Hypothalamus (tissue), 51 donors: ENCODE measurements at regions not wholly inside any gene's neighbourhood (a gene's known extent, or its start where the extent isn't known, plus 50 kb on each side); places are given as distances from the start of the nearest gene placed in this dataset.
"Not testable (repeated sequence)": the region's sequence is repeated elsewhere in the genome, so short reads cannot be mapped to it uniquely, and the experiment has no call there.

Experiments used
- DNase-seq, 51 donors: peaks; one replicate each; lab custom pipeline; 2025; lab: John Stamatoyannopoulos, UW

DNA sequence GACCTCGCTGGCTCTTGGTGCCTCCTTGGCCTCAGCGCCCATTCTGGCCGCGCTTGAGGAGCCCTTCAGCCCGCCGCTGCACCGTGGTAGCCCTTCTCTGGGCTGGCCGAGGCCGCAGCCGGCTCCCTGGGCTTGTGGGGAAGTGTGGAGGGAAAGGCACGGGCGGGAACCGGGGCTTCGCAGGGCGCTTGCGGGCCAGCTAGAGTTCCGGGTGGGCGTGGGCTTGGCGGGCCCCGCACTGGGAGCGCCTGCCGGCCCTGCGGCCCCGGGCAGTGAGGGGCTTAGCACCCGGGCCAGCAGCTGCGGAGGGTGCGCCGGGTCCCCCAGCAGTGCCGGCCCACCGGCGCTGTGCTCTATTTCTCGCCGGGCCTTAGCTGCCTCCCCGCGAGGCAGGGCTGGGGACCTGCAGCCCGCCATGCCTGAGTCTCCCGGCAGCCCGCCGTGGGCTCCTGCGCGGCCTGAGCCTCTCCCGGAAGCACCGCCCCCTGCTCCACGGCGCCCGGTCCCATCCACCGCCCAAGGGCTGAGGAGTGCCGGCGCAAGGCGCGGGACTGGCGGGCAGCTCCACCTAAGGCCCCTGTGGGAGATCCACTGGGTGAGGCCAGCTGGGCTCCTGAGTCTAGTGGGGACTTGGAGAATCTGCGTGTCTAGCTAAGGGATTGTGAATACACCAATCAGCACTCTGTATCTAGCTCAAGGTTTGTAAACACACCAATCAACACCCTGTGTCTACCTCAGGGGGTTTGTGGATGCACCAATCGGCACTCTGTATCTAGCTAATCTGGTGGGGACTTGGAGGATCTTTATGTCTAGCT is 141.1 kb downstream of the SLCO4C1 start:
- not testable (repeated sequence) for DNase-seq

DNA sequence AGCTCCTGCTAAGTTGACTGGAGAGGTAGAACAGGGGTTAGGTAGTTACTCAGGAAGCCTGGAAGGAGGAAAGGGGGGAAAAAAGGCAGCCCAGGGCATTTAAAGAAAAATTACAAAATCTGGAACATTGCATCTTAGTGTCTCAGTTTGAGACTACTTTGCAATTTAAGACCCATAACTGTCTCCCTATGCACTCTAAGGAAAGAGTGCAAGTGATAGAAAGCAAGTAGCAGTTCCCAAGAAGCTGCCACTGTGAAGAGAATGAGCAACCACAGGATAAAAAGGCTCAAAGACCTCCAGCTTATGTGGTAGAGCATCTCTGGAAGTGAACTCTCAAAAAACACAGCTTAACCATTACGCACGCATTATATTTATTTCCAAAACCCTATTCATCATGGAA is 141.8 kb downstream of the SLCO4C1 start:
- no peak for DNase-seq

DNA sequence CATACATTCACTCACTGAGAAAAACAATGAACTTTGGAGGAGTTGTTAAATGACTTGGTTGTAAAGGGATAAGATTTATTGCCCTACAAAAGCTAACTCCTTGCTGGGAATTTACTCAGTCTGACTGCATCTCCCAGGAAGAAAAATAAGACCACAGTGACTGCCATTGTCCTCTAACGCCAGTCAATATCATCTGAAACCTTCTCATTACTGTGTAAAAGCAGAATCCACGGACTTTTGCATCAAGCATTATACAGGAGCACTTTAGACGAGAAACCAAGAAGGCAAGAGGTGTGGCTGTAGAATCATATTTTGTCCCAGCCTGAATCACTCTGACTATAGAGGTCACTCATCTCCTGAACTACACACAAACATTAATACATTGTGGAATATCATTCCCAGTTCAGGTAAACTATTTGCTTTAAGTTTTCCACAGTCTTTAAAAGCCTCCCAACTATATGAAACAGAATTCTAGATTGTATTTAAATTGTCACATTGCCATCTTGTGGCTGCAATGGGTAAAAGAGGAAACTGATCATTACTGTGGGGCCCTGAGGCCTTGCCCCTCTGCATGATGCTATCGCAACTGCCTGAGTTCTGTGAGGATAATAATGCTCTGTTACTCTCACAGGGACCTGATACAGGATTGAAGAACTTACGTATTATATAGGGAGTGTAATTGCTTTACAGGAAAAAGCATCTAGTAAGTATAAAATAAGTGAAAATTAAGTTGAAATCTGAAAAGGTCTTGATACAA is 142.9 kb downstream of the SLCO4C1 start:
- no peak for DNase-seq

DNA sequence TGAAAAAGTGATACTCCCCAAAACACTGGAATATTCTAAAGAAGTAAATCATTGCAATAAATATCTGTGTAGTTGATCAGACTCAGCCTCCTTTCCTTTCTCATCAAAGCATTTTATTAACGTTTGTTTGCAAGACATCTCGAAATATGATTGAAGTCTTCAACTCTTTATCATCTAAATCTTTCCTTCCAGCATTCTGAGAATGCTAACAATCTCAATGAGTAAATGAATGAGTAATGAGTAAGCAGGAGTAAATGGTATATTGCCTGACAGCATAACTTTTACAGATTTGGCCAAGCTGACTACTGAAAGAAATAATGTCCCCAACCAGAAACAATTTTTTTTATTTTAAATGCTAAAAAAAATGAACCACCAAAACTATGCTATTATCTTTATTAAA is 157.1 kb downstream of the SLCO4C1 start:
- DNase-seq, result no peak

DNA sequence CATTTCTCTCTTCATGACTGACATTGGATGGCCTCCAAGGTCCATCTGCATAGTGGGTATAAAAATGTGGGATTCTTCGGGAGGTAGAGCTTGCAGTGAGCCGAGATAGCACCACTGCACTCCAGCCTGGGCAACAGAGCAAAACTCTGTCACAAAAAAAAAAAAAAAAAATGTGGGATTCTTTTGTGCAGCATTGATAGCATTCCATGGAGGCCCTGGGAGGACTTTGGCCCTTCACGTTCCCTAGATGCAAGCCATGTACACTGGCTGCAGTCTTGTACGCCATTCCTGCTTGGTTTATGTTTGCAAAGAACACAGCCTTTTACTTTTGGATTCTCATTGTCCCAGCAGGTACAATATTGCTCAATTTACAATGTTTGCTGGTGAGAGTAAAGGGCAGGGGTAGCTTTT is 157.8 kb downstream of the SLCO4C1 start:
- no peak for DNase-seq

DNA sequence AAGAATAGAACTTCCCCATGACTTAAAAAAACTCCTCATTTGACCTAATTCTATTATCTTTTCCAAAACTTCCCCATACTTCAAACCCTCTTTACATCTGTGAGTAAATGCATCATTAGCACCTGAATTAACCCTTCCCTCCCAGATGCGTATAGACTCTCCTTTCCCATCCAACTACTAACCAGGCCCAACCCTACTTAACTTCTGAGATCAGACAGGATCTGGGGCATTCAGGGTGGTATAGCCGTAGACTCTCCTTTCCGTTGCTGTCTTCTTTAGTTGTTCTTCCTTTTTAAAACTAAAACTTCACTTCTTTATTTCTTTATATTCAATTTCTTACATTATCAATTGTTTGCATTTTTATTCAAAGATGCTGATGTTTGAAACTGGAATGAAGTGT is 165.2 kb downstream of the SLCO4C1 start:
- DNase-seq, result no peak

DNA sequence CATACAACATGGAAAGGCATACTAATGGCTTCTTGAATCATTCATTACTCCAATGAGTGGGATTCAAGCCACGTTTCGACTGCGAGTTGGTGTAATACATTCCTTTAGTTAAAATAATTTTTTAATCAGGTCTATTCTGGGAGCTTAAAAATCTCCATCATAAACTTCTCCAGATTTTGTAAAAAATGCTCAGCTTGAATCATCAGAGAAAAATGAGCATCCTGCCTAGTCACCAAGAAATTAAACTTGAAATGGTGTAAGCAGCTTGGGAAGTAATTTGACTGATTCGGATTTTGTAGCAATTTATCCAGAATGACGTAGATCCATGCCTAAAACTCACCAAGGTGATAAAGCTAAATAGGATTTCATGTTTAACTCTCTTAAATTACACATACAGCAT is 165.7 kb downstream of the SLCO4C1 start:
- no peak for DNase-seq

DNA sequence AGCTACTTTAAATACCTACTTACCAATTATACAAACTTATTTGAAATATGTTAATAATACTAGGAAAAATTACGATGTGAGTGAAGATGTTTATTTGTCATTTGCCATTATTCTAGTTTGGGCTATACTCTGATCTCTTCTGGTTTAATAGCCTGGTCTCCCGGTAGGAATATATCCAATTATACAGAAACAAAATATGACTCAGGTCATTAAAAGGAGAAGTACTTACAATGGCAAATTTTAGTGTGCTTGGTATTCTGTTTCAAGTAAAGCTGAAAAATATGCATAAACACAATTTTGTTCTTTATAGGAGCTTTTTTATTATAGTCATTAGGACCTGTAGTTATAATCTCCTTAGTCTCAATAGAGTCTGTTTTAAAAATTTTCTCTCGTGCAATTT is 176.8 kb downstream of the SLCO4C1 start:
- no peak for DNase-seq

DNA sequence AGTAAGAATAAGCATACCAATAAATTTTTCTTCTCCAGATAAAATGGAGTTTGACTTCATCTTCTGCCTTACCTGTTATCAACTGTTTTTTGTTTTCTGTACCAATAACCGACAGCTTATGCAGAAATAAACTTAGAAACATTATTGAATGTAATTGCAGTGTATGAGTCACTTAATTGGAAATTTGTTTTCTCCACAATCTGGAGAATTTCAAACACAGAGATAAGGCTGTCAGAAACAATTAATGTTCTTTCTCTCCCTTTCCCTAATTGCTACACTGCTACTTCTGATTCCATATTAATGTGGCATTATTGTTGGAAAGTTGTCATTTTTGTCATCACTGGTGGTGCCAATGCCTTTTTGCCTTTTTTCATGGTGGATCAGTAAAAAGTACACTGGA is 180.3 kb downstream of the SLCO4C1 start:
- DNase-seq, result no peak

DNA sequence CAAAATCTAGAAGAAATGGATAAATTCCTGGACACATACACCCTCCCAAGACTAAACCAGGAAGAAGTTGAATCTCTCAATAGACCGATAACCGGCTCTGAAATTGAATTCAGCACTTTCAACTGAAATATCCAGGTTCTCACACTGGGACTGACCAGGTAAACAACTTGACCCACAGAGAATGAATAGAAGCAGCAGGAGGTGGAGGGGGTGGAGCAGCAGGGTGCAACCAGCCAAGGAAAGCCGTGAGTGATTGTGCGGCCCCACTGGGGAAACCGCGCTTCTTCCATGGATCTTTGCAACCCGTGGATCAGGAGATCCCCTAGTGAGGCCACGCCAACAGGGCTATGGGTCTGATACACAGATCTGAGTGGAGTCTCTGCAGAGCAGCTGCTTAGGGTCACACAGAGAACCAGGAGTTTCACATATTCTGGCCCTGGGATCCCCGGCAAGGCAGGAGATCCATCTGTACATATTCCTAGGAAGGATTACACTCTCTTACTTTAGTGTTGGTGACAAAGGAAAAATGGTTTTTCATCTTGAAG is 181.5 kb downstream of the SLCO4C1 start:
- DNase-seq, result no peak

DNA sequence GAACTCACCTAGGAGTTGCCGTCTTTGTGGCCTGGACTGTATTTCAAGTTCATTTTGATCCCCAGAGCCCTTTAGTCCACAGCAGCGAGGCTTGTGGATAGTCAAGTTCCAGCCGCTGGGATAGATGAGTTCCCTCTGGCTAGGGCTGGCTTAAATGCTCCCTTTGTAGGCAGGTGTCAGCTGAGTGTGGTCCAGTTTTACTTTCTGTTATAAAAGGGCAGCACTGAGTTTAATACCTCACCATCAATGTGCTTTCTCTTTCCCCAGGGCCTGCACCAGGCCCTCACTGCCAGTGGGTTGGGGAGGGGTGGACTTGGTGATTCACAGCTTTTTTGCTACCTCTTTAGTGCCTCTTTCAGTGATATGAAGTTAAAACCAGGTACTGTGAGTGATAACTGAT is 188.2 kb downstream of the SLCO4C1 start:
- DNase-seq, result no peak

DNA sequence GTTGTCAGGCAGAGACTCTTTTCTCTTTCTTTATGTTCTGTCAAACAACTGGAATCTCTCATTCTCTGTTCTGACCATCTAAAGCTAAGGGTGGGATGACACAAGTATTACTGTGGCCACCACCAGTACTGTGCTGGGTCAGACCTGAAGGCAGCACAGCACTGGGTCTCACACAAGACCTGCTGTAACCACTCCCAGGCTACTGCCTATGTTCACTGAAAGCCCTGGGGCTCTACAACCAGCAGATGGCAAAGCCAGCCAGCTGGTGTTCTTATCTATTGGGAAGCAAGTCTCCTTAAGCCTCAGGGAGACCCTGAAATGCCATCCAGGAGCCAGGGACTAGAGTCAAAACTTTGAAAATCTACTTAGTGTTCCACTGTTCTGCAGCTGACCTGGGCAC is 189.5 kb downstream of the SLCO4C1 start:
- no peak for DNase-seq

DNA sequence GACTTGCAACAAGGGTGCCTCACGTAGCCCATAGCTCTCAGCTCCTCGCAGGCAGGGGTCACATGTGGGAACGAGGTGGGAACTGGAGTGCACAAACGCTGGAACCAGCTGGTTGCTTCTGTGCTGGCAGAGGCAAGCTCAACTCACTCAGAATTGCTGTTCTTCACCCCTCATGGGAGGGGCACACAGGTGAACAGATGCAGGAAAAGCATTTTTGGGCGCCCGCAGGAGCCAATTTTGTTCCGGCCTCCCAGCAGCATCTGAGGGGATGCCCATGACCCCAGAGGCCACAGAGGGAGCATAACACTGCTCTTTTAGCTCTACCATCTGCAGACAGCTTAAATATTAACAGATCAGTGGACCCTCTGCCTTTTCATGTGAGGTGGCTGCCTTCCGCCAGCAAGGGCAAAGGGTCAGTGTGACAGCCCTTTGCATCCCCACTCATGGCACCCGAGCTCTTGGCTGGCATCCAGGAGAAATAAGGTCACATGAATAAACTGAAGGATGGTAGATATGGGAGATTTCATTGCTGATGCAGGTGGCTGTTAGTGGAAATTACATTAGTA is 196.2 kb downstream of the SLCO4C1 start:
- no peak for DNase-seq

DNA sequence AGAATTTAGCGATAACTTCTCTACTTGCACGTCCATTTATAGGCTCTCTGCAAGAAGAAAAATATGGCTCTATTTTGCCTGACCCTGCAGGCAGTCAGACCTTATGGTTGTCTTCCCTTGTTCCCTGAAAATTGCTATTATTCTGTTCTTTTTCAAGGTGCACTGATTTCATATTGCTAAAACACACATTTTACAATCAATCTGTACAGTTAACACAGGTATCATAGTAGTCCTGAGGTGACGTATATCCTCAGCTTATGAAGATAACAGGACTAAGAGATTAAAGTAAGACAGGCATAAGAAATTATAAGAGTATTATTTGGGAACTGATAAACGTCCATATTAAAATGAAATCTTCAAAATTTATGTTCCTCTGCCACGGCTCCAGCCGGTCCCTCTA is 197.0 kb downstream of the SLCO4C1 start:
- not testable (repeated sequence) for DNase-seq

DNA sequence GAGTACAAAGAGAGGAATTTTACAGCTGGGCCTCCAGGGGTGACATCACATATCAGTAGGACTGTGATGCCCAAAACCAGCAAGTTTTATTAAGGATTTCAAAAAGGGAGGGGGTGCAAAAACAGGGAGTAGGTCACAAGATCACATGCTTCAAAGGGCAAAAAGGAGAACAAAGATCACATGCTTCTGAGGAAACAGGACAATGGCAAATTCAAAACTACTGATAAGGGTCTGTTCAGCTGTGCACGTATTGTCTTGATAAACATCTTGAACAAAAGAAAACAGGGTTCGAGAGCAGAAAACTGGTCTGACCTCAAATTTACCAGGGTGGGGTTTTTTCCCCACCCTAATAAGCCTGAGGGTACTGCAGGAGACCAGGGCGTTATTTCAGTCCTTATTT is 197.5 kb downstream of the SLCO4C1 start:
- not testable (repeated sequence) for DNase-seq

DNA sequence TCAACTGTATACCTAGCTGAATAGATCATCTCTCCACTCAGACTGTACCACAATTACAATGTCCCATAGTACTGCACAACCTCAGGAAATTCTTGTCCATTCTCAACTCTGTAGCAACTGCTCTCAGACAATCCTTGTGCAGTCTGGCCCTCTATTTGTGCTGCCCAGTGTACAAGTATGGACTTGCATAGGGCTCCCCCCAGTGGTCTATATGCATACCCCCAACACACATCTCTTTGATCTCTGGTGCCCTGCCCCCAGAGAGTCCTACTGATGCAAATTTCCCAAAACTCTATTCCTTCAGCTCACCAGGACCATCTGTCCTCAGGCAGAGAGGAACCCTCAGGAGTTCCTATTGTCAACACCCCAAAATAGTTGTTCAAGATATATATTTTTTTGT is 205.3 kb downstream of the SLCO4C1 start:
- peak in 1 of 51 donors; percentile 0 for DNase-seq

DNA sequence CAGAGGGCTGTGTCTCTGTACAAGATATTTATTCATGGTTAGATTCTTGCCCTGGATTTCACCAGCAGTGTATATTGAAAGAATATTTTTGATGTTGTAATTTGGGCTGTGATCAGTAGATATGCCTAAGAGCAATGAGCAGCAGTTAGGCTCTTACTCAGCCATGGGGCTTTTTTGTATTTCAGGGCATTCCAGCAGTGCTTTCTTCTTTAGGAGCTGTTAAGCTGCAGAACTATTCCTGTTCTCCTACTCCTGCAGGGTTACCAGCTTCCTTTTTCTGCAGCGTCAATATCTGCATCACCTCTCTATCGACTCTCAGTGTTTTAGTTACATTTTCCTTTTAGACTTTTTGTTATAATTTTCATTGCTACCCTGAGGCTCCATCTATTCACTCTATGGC is 206.2 kb downstream of the SLCO4C1 start:
- no peak for DNase-seq

DNA sequence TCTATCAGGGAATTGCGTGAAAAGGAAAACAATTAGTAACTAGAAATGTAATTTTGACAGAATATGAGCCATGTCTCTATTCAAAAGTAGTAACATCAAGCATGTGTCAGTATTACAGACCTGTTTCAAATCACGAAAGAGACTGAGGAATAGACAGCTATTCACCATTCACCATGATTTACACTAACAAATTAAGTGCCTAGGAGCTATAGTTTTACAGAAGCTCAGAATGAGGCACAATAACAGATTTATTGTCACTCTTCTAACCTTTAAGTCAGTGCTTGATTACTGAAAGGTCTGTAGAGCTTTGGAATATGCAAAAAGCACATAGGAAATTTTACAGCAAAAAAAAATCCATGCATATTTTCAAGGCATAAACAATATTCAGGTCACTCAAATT is 208.2 kb downstream of the SLCO4C1 start:
- no peak for DNase-seq

DNA sequence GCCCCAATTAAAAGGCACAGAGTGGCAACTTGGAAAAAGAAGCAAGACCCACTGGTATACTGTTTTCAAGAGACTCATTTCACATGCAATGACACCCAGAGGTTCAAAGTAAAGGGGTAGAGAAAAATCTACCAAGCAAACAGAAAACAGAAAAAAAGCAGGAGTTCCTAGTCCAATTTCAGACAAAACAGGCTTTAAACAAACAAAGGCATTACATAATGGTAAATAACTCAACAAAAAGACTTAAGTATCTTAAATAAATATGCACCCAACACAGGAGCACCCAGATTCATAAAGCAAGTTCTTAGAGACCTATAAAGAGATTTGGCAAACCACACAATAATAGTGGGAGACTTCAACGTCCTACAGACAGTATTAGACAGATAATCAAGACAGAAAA is 215.8 kb downstream of the SLCO4C1 start:
- no peak for DNase-seq

DNA sequence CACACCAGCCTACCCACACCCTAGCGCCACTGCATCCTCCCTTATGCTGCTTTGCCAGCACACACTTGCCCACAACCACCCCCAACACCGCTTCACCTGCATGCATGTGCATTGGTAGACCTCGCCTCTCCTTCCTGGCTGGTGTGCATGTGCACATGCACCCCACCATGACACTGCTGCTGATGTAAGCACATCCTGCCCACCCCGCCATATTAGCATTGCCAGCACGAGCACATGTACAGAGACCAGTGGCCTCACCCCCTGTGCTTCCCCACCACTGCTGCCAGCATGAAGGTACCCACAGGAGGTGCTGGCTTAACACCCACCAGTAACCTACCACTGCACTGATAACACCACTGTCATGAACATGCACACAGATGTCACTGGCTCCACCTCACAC is 218.2 kb downstream of the SLCO4C1 start:
- no peak for DNase-seq

DNA sequence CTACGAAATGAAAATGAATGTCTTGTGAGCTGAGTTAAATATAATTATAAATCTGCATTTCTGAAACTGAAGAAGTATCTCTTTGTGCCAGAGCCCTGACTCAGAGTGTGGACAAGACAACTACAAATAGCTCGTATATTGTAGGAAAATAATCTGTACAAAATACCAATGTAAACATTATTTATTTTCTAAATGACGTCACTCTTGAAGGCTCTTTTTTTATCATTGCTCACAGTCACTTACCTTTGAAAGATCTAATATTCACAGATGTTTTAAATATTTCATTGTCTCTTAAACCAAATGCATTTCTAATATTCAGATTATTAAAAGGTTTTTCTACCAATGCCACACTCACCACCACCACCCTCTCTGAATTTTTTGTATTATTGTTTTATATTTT is 226.1 kb downstream of the SLCO4C1 start:
- DNase-seq, result no peak

DNA sequence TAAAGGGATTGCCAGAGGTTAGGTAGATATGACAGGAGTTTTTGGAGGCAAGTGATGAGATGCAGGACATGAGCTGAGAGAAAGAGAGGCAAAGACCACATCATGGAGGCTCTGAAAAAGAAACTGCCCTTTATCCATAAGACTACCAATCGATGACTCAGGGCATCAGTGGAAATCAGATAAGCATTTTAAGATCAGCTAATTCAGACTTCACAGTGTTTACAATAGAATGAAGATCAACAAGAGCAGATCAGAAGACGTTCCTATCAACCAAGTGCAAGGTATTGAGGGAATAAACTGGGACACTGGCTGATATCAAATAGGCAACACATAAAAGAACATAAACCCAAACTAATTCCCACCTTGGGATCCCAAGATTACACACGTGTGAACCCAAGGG is 227.2 kb downstream of the SLCO4C1 start:
- DNase-seq, result no peak
